ENCODE measurements at regions not wholly inside any gene's neighbourhood (a gene's known extent, or its start where the extent isn't known, plus 50 kb on each side); places are given as distances from the start of the nearest gene placed in this dataset.

DNA sequence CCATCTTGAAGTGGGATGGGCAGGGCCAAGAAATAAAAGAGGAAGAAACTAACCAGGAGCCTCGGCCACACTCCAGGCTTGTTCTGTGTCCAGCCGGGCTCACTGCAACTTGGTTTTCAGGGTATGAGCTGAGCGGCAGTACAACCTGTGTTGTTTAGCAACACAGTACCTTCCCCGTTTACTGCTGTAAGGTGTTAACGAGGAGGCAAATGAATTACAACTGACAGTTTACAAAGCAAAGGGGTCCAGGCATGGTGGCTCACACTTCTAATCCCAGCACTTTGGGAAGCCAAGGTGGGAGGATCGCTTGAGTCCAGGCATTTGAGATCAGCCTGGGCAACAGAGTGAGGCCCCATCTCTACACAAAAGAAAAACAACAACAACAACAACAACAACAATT lies 481.3 kb upstream of the SULF2 start:
- Histone ChIP-seq H3K9me3 (ENCODE audit: control insufficient read depth, insufficient read depth, low read depth, low read length) (peaks cover 5% of the 10 kb centered on the region; the same call in 1 of the 2 replicates), H3K4me1 (ENCODE audit: control insufficient read depth, insufficient read depth, low read length) (peaks cover 5% of the 10 kb centered on the region; the same call in 1 of the 2 replicates), H3K4me3 (ENCODE audit: low read depth, low read length) (no peak overlapping the region), H3K36me3 (ENCODE audit: control insufficient read depth, insufficient read depth, low read length) (no peaks in the 10 kb centered on the region), H3K27me3 (ENCODE audit: control insufficient read depth, insufficient read depth, low read length) (no peaks in the 10 kb centered on the region), H3K9ac (ENCODE audit: low read length) (no peak overlapping the region), H3K27ac (ENCODE audit: low read depth, low read length) (no peak overlapping the region)

DNA sequence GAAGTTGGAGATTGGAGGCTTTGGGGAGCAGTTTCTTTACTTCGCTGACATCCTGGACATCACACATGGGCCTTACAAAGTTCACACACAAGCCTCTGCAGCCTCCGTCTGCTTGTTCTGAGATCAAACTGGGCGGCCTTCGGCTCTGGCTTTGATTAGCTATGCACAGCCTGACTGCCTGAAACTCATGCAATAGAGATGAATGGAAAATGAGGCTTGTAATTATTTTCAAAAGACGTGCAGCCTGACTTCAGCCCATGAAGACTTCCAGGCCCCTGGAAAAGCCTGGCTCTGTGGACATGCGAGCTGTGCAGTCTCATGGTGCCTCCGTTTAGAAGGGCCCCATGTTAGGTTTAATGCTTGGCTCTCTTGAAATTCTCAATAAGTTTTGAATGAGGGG lies 480.5 kb upstream of the SULF2 start:
- H3K27ac ChIP-seq (ENCODE audit: low read depth, low read length) = no peak overlapping the region
- peaks cover 5% of the 10 kb centered on the region; the same call in 1 of the 2 replicates for H3K4me1 ChIP-seq (ENCODE audit: control insufficient read depth, insufficient read depth, low read length)
- no peaks in the 10 kb centered on the region for H3K36me3 ChIP-seq (ENCODE audit: control insufficient read depth, insufficient read depth, low read length)
- H3K9ac ChIP-seq (ENCODE audit: low read length) = no peak overlapping the region
- H3K27me3 ChIP-seq (ENCODE audit: control insufficient read depth, insufficient read depth, low read length) = no peaks in the 10 kb centered on the region
- H3K9me3 ChIP-seq (ENCODE audit: control insufficient read depth, insufficient read depth, low read depth, low read length) = peaks cover 5% of the 10 kb centered on the region; the same call in 1 of the 2 replicates
- no peak overlapping the region for H3K4me3 ChIP-seq (ENCODE audit: low read depth, low read length)

DNA sequence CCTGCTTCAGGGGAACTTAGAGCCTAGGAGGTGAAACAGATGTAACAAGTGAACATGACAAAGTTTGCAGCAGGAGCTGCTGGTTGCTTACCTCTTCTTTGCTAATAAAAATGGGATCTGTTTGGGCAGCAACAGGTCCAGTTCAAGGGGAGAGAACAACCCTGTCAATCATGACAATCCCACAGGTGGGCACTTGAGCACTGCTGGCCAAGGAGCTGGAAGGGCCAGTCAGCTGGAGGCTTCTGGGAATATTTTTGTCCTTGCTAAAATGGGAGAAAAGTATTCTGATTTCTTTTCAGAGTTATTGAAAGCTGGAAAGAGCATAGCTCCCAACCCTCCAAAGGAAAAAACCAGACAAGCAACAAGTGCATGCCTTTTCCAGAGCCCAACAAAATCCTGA lies 477.7 kb upstream of the SULF2 start:
- no peaks in the 10 kb centered on the region for H3K27me3 ChIP-seq (ENCODE audit: control insufficient read depth, insufficient read depth, low read length)
- H3K36me3 ChIP-seq (ENCODE audit: control insufficient read depth, insufficient read depth, low read length) = no peaks in the 10 kb centered on the region

DNA sequence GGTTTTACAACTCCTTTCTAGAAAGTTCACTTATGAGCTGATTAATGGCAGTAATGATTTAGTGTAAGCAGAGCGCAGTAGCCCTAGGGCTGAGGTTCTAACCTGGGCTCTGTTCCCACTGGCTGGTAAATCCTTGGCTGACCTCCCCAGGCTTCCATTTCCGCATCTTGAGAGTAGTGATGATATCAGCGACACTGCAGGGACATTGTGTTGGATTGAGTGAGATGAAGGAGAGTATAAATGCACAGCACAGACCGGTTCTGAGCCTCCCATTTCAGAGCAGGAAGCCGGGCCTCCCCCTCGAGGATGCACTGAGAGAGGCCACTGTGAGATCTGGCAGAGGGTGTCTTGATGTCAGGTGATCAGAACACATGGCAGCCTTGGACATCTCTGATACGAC lies 477.2 kb upstream of the SULF2 start:
- Histone ChIP-seq H3K36me3 (ENCODE audit: control insufficient read depth, insufficient read depth, low read length) (no peaks in the 10 kb centered on the region), H3K9ac (ENCODE audit: low read length) (no peak overlapping the region), H3K4me3 (ENCODE audit: low read depth, low read length) (no peak overlapping the region), H3K4me1 (ENCODE audit: control insufficient read depth, insufficient read depth, low read length) (peaks cover 13% of the 10 kb centered on the region; the same call in 1 of the 2 replicates), H3K27me3 (ENCODE audit: control insufficient read depth, insufficient read depth, low read length) (no peaks in the 10 kb centered on the region), H3K9me3 (ENCODE audit: control insufficient read depth, insufficient read depth, low read depth, low read length) (peaks cover 2% of the 10 kb centered on the region), H3K27ac (ENCODE audit: low read depth, low read length) (no peak overlapping the region)

More for the DNA sequence above, 477.7 kb upstream of the SULF2 start:
- Histone ChIP-seq H3K27ac (ENCODE audit: low read depth, low read length) (no peak overlapping the region), H3K4me1 (ENCODE audit: control insufficient read depth, insufficient read depth, low read length) (peaks cover 13% of the 10 kb centered on the region; the same call in 1 of the 2 replicates), H3K9ac (ENCODE audit: low read length) (no peak overlapping the region), H3K9me3 (ENCODE audit: control insufficient read depth, insufficient read depth, low read depth, low read length) (peaks cover 5% of the 10 kb centered on the region; the same call in 1 of the 2 replicates), H3K4me3 (ENCODE audit: low read depth, low read length) (no peak overlapping the region)

DNA sequence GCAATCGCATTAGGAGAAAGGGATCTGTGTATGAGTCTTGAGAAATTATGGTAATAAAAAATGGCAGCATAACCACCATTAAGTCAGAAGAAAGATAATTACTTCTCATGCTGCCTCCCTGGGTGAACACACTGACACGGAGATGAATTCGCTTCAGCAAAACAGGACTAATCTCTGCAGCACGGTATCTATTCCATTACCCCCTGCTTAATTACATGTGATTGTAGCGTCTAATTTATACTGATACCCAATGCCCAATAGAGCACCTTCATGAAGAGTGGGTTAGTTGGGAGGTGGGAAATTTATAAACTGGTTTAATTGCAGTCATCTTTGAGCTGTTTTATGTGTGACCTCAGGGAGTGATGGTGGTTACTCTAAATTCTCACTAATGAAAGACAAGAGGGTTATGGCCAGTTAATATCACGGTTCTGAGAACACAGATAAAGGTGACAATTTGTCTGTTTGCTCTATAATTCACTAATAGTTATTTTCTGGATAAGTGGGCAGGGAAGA lies 476.2 kb upstream of the SULF2 start:
- H3K4me1 ChIP-seq (ENCODE audit: control insufficient read depth, insufficient read depth, low read length) = peaks cover 9% of the 10 kb centered on the region; the same call in 1 of the 2 replicates
- H3K27ac ChIP-seq (ENCODE audit: low read depth, low read length) = no peak overlapping the region
- H3K9ac ChIP-seq (ENCODE audit: low read length) = no peak overlapping the region
- H3K27me3 ChIP-seq (ENCODE audit: control insufficient read depth, insufficient read depth, low read length) = no peaks in the 10 kb centered on the region
- H3K4me3 ChIP-seq (ENCODE audit: low read depth, low read length) = no peak overlapping the region
- no peaks in the 10 kb centered on the region for H3K36me3 ChIP-seq (ENCODE audit: control insufficient read depth, insufficient read depth, low read length)
- H3K9me3 ChIP-seq (ENCODE audit: control insufficient read depth, insufficient read depth, low read depth, low read length) = peaks cover 7% of the 10 kb centered on the region

DNA sequence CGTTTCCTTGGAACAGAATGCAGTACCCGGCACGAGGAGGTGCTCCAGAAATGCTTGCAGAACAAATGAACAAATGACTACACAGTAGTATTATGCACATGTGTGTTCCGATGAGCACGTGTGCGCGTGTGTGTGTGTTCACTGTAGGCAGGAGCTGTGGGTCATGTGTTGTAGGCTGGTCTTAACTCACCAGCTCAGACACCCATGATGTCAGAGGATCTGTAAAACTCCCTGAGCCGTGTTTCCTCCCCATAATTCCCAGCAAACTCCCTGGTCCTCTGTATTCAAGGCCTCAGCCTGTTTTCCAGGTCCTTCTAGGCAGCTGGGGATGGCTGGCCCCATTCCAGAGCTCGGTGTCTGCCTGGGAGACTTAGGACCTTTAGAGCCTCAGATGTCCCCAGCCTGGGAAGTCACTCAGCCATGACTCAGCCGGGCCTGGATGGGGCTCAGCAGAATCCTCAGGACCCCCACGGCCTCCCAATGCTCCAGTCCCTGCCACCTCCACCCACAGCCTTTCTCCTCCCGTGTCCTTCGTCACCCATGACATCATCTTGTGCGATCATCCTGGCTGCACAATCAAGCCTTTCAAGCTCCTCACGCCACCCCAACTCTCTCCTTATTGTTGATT lies 475.0 kb upstream of the SULF2 start:
- no peak overlapping the region for H3K9ac ChIP-seq (ENCODE audit: low read length)
- no peak overlapping the region for H3K27ac ChIP-seq (ENCODE audit: low read depth, low read length)
- H3K9me3 ChIP-seq (ENCODE audit: control insufficient read depth, insufficient read depth, low read depth, low read length) = peaks cover 12% of the 10 kb centered on the region
- no peaks in the 10 kb centered on the region for H3K27me3 ChIP-seq (ENCODE audit: control insufficient read depth, insufficient read depth, low read length)
- no peaks in the 10 kb centered on the region for H3K36me3 ChIP-seq (ENCODE audit: control insufficient read depth, insufficient read depth, low read length)
- H3K4me3 ChIP-seq (ENCODE audit: low read depth, low read length) = no peak overlapping the region
- peaks cover 9% of the 10 kb centered on the region; the same call in 1 of the 2 replicates for H3K4me1 ChIP-seq (ENCODE audit: control insufficient read depth, insufficient read depth, low read length)

DNA sequence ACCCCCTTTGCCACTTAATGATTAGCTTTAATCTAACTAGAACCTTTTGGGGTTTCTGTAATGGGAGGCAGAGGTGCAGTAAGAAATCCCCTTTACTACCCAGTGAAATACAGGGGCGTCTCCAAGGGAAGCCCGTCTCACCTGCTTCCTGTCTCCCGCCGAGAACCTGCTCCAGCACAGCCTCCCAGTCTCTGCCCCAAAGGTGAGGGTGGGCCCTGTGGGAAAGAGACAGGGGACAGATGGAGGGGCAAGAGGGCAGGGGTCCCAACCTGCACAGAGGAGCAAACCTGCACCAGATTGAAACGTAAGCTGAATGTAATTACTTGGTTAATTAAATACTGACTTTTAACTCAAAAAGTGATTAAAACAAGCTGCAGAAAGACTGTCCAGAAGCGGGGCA lies 474.2 kb upstream of the SULF2 start:
- H3K9ac ChIP-seq (ENCODE audit: low read length) = no peak overlapping the region
- no peaks in the 10 kb centered on the region for H3K27me3 ChIP-seq (ENCODE audit: control insufficient read depth, insufficient read depth, low read length)
- H3K27ac ChIP-seq (ENCODE audit: low read depth, low read length) = no peak overlapping the region
- H3K4me1 ChIP-seq (ENCODE audit: control insufficient read depth, insufficient read depth, low read length) = peaks cover 9% of the 10 kb centered on the region; the same call in 1 of the 2 replicates
- H3K36me3 ChIP-seq (ENCODE audit: control insufficient read depth, insufficient read depth, low read length) = no peaks in the 10 kb centered on the region
- H3K9me3 ChIP-seq (ENCODE audit: control insufficient read depth, insufficient read depth, low read depth, low read length) = peaks cover 12% of the 10 kb centered on the region
- H3K4me3 ChIP-seq (ENCODE audit: low read depth, low read length) = no peak overlapping the region

DNA sequence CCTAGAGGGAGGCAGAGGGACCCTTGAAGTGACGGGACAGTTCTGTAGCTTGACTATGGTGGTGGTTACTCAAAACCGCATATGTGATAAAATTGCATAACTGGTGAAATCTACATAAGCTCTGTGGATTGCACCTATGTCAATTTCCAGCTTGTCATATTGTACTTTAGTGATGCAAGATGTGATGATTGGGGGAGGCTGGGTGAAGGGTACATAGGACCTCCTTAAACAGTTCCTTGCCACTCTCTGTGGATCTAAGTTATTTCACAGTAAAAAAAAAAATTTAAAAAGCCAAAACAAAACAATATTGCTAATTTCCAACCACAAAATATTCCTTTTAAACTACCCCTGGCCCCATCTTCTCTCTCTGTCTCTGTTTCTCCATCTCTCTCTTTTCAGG lies 472.6 kb upstream of the SULF2 start:
- H3K9me3 ChIP-seq (ENCODE audit: control insufficient read depth, insufficient read depth, low read depth, low read length) = peaks cover 12% of the 10 kb centered on the region
- no peaks in the 10 kb centered on the region for H3K27me3 ChIP-seq (ENCODE audit: control insufficient read depth, insufficient read depth, low read length)
- no peak overlapping the region for H3K9ac ChIP-seq (ENCODE audit: low read length)
- H3K36me3 ChIP-seq (ENCODE audit: control insufficient read depth, insufficient read depth, low read length) = no peaks in the 10 kb centered on the region
- H3K4me3 ChIP-seq (ENCODE audit: low read depth, low read length) = no peak overlapping the region
- peaks cover 9% of the 10 kb centered on the region; the same call in 1 of the 2 replicates for H3K4me1 ChIP-seq (ENCODE audit: control insufficient read depth, insufficient read depth, low read length)
- H3K27ac ChIP-seq (ENCODE audit: low read depth, low read length) = no peak overlapping the region

DNA sequence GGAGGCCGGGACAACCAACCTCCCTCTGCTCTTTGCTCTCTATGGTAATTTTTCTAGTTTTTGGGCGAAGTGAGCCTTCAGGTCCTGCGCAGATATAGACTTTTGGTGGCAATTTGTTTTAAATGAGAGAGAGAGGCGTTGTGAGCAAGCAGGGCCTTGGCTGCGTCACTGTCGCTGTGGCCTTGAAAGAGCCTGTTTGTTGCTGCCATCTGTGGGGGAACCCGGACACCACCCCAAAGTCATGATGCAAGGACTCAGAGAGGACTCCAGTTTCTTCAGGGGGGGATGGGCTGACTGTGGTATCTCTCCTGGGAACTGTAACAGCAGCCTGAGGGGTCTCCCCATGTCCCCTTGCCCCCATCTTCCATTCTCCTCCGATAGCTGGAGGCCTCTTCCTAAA lies 462.7 kb upstream of the SULF2 start:
- Histone ChIP-seq H3K9ac (ENCODE audit: low read length) (no peak overlapping the region), H3K9me3 (ENCODE audit: control insufficient read depth, insufficient read depth, low read depth, low read length) (no peaks in the 10 kb centered on the region), H3K4me1 (ENCODE audit: control insufficient read depth, insufficient read depth, low read length) (peaks cover 14% of the 10 kb centered on the region), H3K4me3 (ENCODE audit: low read depth, low read length) (no peak overlapping the region), H3K36me3 (ENCODE audit: control insufficient read depth, insufficient read depth, low read length) (no peaks in the 10 kb centered on the region), H3K27ac (ENCODE audit: low read depth, low read length) (no peak overlapping the region), H3K27me3 (ENCODE audit: control insufficient read depth, insufficient read depth, low read length) (no peaks in the 10 kb centered on the region)

DNA sequence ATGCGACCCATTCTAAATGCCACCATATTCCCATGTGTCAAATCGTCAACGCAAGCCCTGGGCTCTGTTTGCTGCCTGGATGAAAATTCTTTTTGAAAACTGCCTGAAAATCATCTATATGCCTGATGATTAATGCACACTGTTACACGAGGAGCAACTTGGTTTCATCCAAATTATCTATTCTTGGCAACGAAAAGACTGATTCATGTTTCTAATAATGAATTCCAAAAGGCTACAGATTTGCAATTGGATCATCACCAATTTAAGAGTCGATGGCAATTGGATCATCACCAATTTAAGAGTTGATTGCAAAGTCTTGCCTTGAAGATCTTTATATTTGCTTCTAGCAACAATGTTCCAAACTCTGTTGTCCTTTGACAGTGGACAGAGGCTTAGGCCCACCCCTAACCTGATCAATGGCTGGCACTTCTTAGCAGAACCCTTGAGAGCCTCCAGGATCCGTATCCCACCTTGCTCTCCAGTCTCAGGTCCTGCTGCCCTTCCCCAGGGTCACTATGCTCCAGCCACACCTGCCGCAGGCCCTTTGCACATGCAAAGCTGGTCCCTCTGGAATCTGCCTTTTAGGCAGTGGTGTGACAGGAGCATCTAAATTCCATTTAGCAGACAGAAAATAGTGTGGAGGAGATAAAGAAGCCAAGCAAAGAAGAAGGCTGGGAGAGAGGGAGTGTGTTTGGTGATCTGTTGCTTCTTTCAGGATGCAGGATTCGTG lies 460.9 kb upstream of the SULF2 start:
- H3K9ac ChIP-seq (ENCODE audit: low read length) = no peak overlapping the region
- no peaks in the 10 kb centered on the region for H3K27me3 ChIP-seq (ENCODE audit: control insufficient read depth, insufficient read depth, low read length)
- peaks cover 14% of the 10 kb centered on the region for H3K4me1 ChIP-seq (ENCODE audit: control insufficient read depth, insufficient read depth, low read length)
- no peaks in the 10 kb centered on the region for H3K36me3 ChIP-seq (ENCODE audit: control insufficient read depth, insufficient read depth, low read length)
- no peak overlapping the region for H3K4me3 ChIP-seq (ENCODE audit: low read depth, low read length)
- H3K9me3 ChIP-seq (ENCODE audit: control insufficient read depth, insufficient read depth, low read depth, low read length) = no peaks in the 10 kb centered on the region
- H3K27ac ChIP-seq (ENCODE audit: low read depth, low read length) = no peak overlapping the region

DNA sequence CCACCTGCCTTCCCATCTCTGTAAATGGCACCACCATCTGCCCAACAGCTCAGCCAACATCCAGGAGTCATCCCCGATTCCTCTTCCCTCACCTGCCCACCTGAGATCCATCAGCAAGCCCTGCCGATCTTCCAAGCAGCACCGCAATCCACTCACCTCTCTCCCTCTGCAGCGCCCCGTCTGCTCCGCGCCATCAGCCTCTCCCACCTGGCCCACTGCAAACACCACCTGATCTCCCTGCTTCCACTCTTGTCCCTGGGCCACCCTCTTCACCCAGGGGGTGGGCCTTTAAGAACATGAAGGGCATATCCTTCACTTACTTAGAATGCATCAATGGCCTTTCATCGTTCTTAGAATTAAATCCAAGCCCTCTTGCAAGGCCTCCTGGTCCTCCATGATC lies 457.3 kb upstream of the SULF2 start:
- Histone ChIP-seq H3K27me3 (ENCODE audit: control insufficient read depth, insufficient read depth, low read length) (no peaks in the 10 kb centered on the region), H3K27ac (ENCODE audit: low read depth, low read length) (no peak overlapping the region), H3K36me3 (ENCODE audit: control insufficient read depth, insufficient read depth, low read length) (no peaks in the 10 kb centered on the region), H3K9ac (ENCODE audit: low read length) (no peak overlapping the region), H3K9me3 (ENCODE audit: control insufficient read depth, insufficient read depth, low read depth, low read length) (0 out of 2 replicates have a peak, but pooled peaks cover 2% of the 10 kb centered on the region), H3K4me1 (ENCODE audit: control insufficient read depth, insufficient read depth, low read length) (no peaks in the 10 kb centered on the region), H3K4me3 (ENCODE audit: low read depth, low read length) (no peak overlapping the region)
